Gastroesophageal sphincter (tissue), 3 donors: ENCODE measurements at regions not wholly inside any gene's neighbourhood (a gene's known extent, or its start where the extent isn't known, plus 50 kb on each side); places are given as distances from the start of the nearest gene placed in this dataset.

Source experiments
- CTCF ChIP-seq, 4 experiments: fragments of 200-600 bp in 2 of 4; fragments of 450-650 bp in 2 of 4; sonication (generic) in 1 of 4; IDR thresholded peaks; one replicate each; pipeline ENCODE4 v1.5.1; 2017 to 2019; ENCODE audit warnings: antibody characterized with exemption in 4 of 4, mild to moderate bottlenecking in 2 of 4, moderate library complexity in 2 of 4
- EP300 ChIP-seq: sonication (generic); formaldehyde crosslinking; IDR thresholded peaks from one replicate; pipeline ENCODE4 v1.6.1; 2017; ENCODE audit warnings: antibody characterized with exemption, mild to moderate bottlenecking
- POLR2A ChIP-seq, 2 donors: fragments of 450-650 bp; IDR thresholded peaks; one replicate each; pipeline ENCODE4 v1.6.1; 2017; ENCODE audit warnings: antibody characterized with exemption in 2 of 2, mild to moderate bottlenecking in 2 of 2, moderate library complexity in 1 of 2
- POLR2AphosphoS5 ChIP-seq: sonication (generic); formaldehyde crosslinking; IDR thresholded peaks from one replicate; pipeline ENCODE4 v1.6.1; 2017; ENCODE audit warnings: antibody characterized with exemption

- TF ChIP-seq POLR2AphosphoS5 = no peak
- no peak for TF ChIP-seq POLR2A (IDR thresholded peaks at IDR 0.05)
- TF ChIP-seq CTCF (IDR thresholded peaks at IDR 0.05) = no peak
- TF ChIP-seq EP300 = no peak
Measured at GRCh38 chr3:30346933-30347320, 259.5 kb upstream of the TGFBR2 start.
